ENCODE measurements at regions not wholly inside any gene's neighbourhood (a gene's known extent, or its start where the extent isn't known, plus 50 kb on each side); places are given as distances from the start of the nearest gene placed in this dataset.

DNA sequence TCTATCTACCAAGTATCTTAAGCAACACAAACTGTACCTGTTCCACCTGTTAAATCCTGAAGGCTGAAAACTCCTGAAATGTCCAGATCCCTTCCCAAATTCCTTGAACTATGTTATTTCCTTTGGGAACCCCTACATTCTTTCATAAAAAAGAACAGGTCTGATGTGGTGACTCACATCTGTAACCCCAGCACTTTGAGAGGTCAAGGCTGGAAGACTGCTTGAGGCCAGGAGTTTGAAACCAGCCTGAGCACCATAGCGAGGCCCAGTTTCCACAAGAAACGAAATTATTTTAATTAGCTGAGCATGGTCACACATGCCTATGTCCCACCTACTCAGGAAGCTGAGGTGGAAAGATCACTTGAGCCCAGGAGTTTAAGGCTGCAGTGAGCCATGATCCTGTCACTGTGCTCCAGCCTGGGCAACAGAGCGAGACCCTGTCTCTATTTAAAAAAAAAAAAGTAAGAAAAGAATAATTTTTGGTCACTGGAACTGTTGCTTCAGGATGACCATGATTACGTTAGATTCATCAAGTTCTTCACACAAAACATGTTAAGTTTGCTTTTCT, 84.3 kb downstream of the PHLDA1 start:
- Histone ChIP-seq H3K36me3 (replicated peaks in 1 of 2; ENCODE audit: control insufficient read depth in 2 of 2, insufficient read depth in 2 of 2, low read length in 2 of 2) (no peaks in the 10 kb centered on the region), H2BK12ac (ENCODE audit: low read length) (no peak overlapping the region), H3K18ac (ENCODE audit: low read length) (no peak overlapping the region), H2AFZ (ENCODE audit: low read length) (no peak overlapping the region), H3K23ac (ENCODE audit: low read depth, low read length, poor library complexity) (no peak overlapping the region), H3K9ac (ENCODE audit: low read depth, low read length, poor library complexity) (no peak overlapping the region), H4K8ac (ENCODE audit: low read depth, low read length) (no peak overlapping the region), H2BK15ac (ENCODE audit: low read length) (no peak overlapping the region), H3K4me1 (ENCODE audit: control insufficient read depth in 2 of 2, insufficient read depth in 1 of 2, low read depth in 1 of 2, low read length in 2 of 2) (peaks cover 0 to 2% of the 10 kb centered on the region in 2 donors), H3K79me1 (ENCODE audit: low read depth, low read length) (no peaks in the 10 kb centered on the region), H3K4me3 (ENCODE audit: low read length in 2 of 2) (no peak overlapping the region), H3K14ac (ENCODE audit: low read length) (no peak overlapping the region), H3K4me2 (ENCODE audit: insufficient read depth, low read length, poor library complexity, severe bottlenecking) (no peak overlapping the region), H3K27me3 (ENCODE audit: control insufficient read depth in 3 of 3, insufficient read depth in 3 of 3, low read depth in 1 of 3, low read length in 3 of 3) (no peaks in the 10 kb centered on the region), H4K91ac (ENCODE audit: low read depth, low read length, poor library complexity) (no peak overlapping the region), H2BK120ac (ENCODE audit: low read depth, low read length) (no peak overlapping the region), H2AK5ac (ENCODE audit: low read depth, low read length) (no peak overlapping the region), H3K9me3 (replicated peaks in 1 of 2; ENCODE audit: control insufficient read depth in 2 of 2, insufficient read depth in 1 of 2, low read depth in 1 of 2, low read length in 2 of 2) (no peaks in the 10 kb centered on the region), H3K4ac (ENCODE audit: low read length) (no peak overlapping the region), H2BK5ac (ENCODE audit: low read length) (no peak overlapping the region), H3K27ac (replicated peaks; ENCODE audit: low read length) (no peak overlapping the region)
- no peak for DNase-seq (ENCODE audit: low spot score)
- WGBS, 2 donors (ENCODE audit: extremely low coverage in 2 of 2, insufficient read length in 2 of 2, insufficient replicate concordance in 1 of 2): no CpG with 5 or more reads among the region's 4 CpGs

DNA sequence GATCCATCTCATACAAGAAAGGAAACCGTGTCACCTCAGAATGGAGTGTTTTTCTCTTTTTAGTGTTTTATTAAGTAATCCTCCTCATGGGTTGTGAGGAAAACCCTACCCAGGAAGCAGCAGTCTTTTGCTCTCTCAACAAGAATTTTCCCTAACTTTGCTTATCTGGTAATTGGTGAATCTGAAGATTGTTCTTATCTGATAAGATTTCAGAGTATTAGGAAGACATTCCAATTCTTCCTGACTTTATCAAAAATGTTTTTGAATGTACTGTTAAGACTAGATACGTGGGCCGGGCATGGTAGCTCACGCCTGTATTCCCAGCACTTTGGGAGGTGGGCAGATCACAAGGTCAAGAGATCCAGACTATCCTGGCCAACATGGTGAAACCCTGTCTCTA, 86.0 kb downstream of the PHLDA1 start:
- no peak overlapping the region for H2BK5ac ChIP-seq (ENCODE audit: low read length)
- no peak for DNase-seq (ENCODE audit: low spot score)
- H3K79me1 ChIP-seq (ENCODE audit: low read depth, low read length): no peaks in the 10 kb centered on the region
- H3K4ac ChIP-seq (ENCODE audit: low read length): no peak overlapping the region
- H2BK12ac ChIP-seq (ENCODE audit: low read length): no peak overlapping the region
- no CpG with 5 or more reads among the region's 4 CpGs for WGBS, 2 donors (ENCODE audit: extremely low coverage in 2 of 2, insufficient read length in 2 of 2, insufficient replicate concordance in 1 of 2)
- H3K18ac ChIP-seq (ENCODE audit: low read length): no peak overlapping the region
- no peak overlapping the region for H3K9ac ChIP-seq (ENCODE audit: low read depth, low read length, poor library complexity)
- no peaks in the 10 kb centered on the region for H3K27me3 ChIP-seq (ENCODE audit: control insufficient read depth in 3 of 3, insufficient read depth in 3 of 3, low read depth in 1 of 3, low read length in 3 of 3)
- no peak overlapping the region for H3K23ac ChIP-seq (ENCODE audit: low read depth, low read length, poor library complexity)
- H3K14ac ChIP-seq (ENCODE audit: low read length): no peak overlapping the region
- H2BK120ac ChIP-seq (ENCODE audit: low read depth, low read length): no peak overlapping the region
- peaks cover 0 to 2% of the 10 kb centered on the region in 2 donors for H3K4me1 ChIP-seq (ENCODE audit: control insufficient read depth in 2 of 2, insufficient read depth in 1 of 2, low read depth in 1 of 2, low read length in 2 of 2)
- H3K36me3 ChIP-seq (replicated peaks in 1 of 2; ENCODE audit: control insufficient read depth in 2 of 2, insufficient read depth in 2 of 2, low read length in 2 of 2): no peaks in the 10 kb centered on the region
- H3K4me3 ChIP-seq (ENCODE audit: low read length in 2 of 2): no peak overlapping the region
- no peak overlapping the region for H2AK5ac ChIP-seq (ENCODE audit: low read depth, low read length)
- no peak overlapping the region for H4K8ac ChIP-seq (ENCODE audit: low read depth, low read length)
- no peak overlapping the region for H2AFZ ChIP-seq (ENCODE audit: low read length)
- H2BK15ac ChIP-seq (ENCODE audit: low read length): no peak overlapping the region
- no peak overlapping the region for H4K91ac ChIP-seq (ENCODE audit: low read depth, low read length, poor library complexity)
- no peak overlapping the region for H3K27ac ChIP-seq (replicated peaks; ENCODE audit: low read length)
- H3K4me2 ChIP-seq (ENCODE audit: insufficient read depth, low read length, poor library complexity, severe bottlenecking): no peak overlapping the region
- no peaks in the 10 kb centered on the region for H3K9me3 ChIP-seq (replicated peaks in 1 of 2; ENCODE audit: control insufficient read depth in 2 of 2, insufficient read depth in 1 of 2, low read depth in 1 of 2, low read length in 2 of 2)

DNA sequence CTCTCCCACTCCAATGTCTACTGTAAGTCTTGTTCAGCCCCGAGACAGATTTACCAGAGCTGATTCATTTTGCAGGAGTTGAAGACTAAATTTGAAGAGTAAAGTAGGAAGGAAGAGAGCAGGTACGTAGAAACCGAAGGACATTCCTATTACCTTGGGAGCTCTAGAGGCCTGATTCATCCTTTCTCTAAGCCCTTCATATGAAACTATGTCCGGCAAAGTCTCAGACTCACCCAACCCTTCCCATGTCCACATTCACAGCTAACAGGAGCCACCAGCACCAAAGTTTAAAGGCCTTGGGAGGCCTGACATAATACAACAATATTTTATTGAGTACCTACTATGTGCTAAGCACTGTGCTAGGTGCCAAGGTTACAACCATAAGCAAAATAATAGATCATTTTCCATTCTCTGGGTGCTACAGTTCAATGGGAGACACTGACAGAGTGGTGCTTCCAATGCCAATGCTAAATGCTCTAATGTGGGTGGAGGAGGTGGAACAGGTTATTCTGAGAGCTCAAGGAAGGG, 86.6 kb downstream of the PHLDA1 start:
- H3K9ac ChIP-seq (ENCODE audit: low read depth, low read length, poor library complexity): no peak overlapping the region
- H2BK12ac ChIP-seq (ENCODE audit: low read length): no peak overlapping the region
- no peaks in the 10 kb centered on the region for H3K36me3 ChIP-seq (replicated peaks in 1 of 2; ENCODE audit: control insufficient read depth in 2 of 2, insufficient read depth in 2 of 2, low read length in 2 of 2)
- no peak overlapping the region for H2AK5ac ChIP-seq (ENCODE audit: low read depth, low read length)
- no peak overlapping the region for H3K27ac ChIP-seq (replicated peaks; ENCODE audit: low read length)
- no peaks in the 10 kb centered on the region for H3K79me1 ChIP-seq (ENCODE audit: low read depth, low read length)
- no peaks in the 10 kb centered on the region for H3K27me3 ChIP-seq (ENCODE audit: control insufficient read depth in 3 of 3, insufficient read depth in 3 of 3, low read depth in 1 of 3, low read length in 3 of 3)
- H3K23ac ChIP-seq (ENCODE audit: low read depth, low read length, poor library complexity): no peak overlapping the region
- H3K4me2 ChIP-seq (ENCODE audit: insufficient read depth, low read length, poor library complexity, severe bottlenecking): no peak overlapping the region
- no peak overlapping the region for H3K4me3 ChIP-seq (ENCODE audit: low read length in 2 of 2)
- no peak overlapping the region for H2BK15ac ChIP-seq (ENCODE audit: low read length)
- no peak overlapping the region for H4K91ac ChIP-seq (ENCODE audit: low read depth, low read length, poor library complexity)
- H4K8ac ChIP-seq (ENCODE audit: low read depth, low read length): no peak overlapping the region
- H2AFZ ChIP-seq (ENCODE audit: low read length): no peak overlapping the region
- H2BK5ac ChIP-seq (ENCODE audit: low read length): no peak overlapping the region
- no peak overlapping the region for H3K14ac ChIP-seq (ENCODE audit: low read length)
- H3K4me1 ChIP-seq (ENCODE audit: control insufficient read depth in 2 of 2, insufficient read depth in 1 of 2, low read depth in 1 of 2, low read length in 2 of 2): peaks cover 0 to 2% of the 10 kb centered on the region in 2 donors
- H3K9me3 ChIP-seq (replicated peaks in 1 of 2; ENCODE audit: control insufficient read depth in 2 of 2, insufficient read depth in 1 of 2, low read depth in 1 of 2, low read length in 2 of 2): no peaks in the 10 kb centered on the region
- H2BK120ac ChIP-seq (ENCODE audit: low read depth, low read length): no peak overlapping the region
- DNase-seq (ENCODE audit: low spot score): no peak
- H3K18ac ChIP-seq (ENCODE audit: low read length): no peak overlapping the region
- no CpG with 5 or more reads among the region's 4 CpGs for WGBS, 2 donors (ENCODE audit: extremely low coverage in 2 of 2, insufficient read length in 2 of 2, insufficient replicate concordance in 1 of 2)
- no peak overlapping the region for H3K4ac ChIP-seq (ENCODE audit: low read length)

DNA sequence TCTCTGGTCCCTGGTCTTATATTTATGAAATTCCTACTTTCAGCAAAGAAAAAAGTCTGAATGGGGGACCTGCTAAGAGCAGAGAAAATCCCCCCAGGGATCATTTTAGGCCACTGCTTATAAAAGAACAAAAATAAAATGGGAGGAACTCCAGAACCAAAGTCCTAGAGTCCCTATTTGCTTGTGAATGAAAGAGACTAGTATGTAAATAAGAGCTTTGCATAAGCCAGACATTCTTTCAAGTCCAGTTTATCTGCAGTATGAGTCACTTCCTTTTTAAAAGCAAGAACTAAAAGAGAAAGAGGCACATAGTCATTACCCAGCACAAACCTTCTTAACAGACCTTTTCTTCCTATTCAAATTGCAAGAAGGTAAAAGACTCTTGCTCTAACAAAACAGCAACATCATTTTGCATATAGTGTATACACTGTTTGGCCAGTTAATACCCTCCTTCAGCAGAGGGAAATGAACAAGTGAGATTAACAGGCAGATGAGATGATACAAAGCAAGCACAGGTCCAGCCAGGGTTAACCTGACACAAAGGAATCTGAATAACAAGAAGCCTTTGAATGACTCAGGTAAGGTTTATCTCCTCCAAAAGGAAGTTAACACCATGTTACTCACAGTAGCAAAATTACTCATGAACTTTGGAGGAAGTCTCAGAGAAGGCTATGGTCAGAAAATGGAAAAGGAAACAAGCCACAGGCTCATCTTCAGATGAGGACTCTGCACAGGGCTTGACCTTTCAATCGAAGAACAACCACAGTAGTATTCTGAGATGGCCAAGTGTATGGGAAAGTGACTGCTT, 87.3 kb downstream of the PHLDA1 start:
- peaks cover 0 to 2% of the 10 kb centered on the region in 2 donors for H3K4me1 ChIP-seq (ENCODE audit: control insufficient read depth in 2 of 2, insufficient read depth in 1 of 2, low read depth in 1 of 2, low read length in 2 of 2)
- no peak overlapping the region for H3K27ac ChIP-seq (replicated peaks; ENCODE audit: low read length)
- no CpG with 5 or more reads among the region's 1 CpG for WGBS, 2 donors (ENCODE audit: extremely low coverage in 2 of 2, insufficient read length in 2 of 2, insufficient replicate concordance in 1 of 2)

More for the DNA sequence above, 87.3 kb downstream of the PHLDA1 start:
- H3K9ac ChIP-seq (ENCODE audit: low read depth, low read length, poor library complexity): no peak overlapping the region
- no peaks in the 10 kb centered on the region for H3K36me3 ChIP-seq (replicated peaks in 1 of 2; ENCODE audit: control insufficient read depth in 2 of 2, insufficient read depth in 2 of 2, low read length in 2 of 2)
- no peak overlapping the region for H2BK5ac ChIP-seq (ENCODE audit: low read length)
- H3K4ac ChIP-seq (ENCODE audit: low read length): no peak overlapping the region
- no peak for DNase-seq (ENCODE audit: low spot score)
- no peak overlapping the region for H2BK120ac ChIP-seq (ENCODE audit: low read depth, low read length)
- H3K9me3 ChIP-seq (replicated peaks in 1 of 2; ENCODE audit: control insufficient read depth in 2 of 2, insufficient read depth in 1 of 2, low read depth in 1 of 2, low read length in 2 of 2): no peaks in the 10 kb centered on the region
- H3K4me2 ChIP-seq (ENCODE audit: insufficient read depth, low read length, poor library complexity, severe bottlenecking): no peak overlapping the region
- no peaks in the 10 kb centered on the region for H3K79me1 ChIP-seq (ENCODE audit: low read depth, low read length)
- no peak overlapping the region for H2BK15ac ChIP-seq (ENCODE audit: low read length)
- no peak overlapping the region for H2BK12ac ChIP-seq (ENCODE audit: low read length)
- H2AK5ac ChIP-seq (ENCODE audit: low read depth, low read length): no peak overlapping the region
- no peak overlapping the region for H2AFZ ChIP-seq (ENCODE audit: low read length)
- no peak overlapping the region for H3K14ac ChIP-seq (ENCODE audit: low read length)
- H3K18ac ChIP-seq (ENCODE audit: low read length): no peak overlapping the region
- H4K8ac ChIP-seq (ENCODE audit: low read depth, low read length): no peak overlapping the region
- H3K23ac ChIP-seq (ENCODE audit: low read depth, low read length, poor library complexity): no peak overlapping the region
- no peak overlapping the region for H4K91ac ChIP-seq (ENCODE audit: low read depth, low read length, poor library complexity)
- H3K27me3 ChIP-seq (ENCODE audit: control insufficient read depth in 3 of 3, insufficient read depth in 3 of 3, low read depth in 1 of 3, low read length in 3 of 3): no peaks in the 10 kb centered on the region
- H3K4me3 ChIP-seq (ENCODE audit: low read length in 2 of 2): no peak overlapping the region

All from neuronal stem cell (in vitro differentiated cells).